Naive B cell (primary cell): ENCODE measurements at regions not wholly inside any gene's neighbourhood (a gene's known extent, or its start where the extent isn't known, plus 50 kb on each side); places are given as distances from the start of the nearest gene placed in this dataset.

Source experiments
- ATAC-seq, 2 donors: fragments of 150-1000 bp; cut with Tn5 transposase; 2 replicates each; pipeline ENCODE4 v1.10.0; 2021; ENCODE audit warnings: low read depth in 2 of 2, mild to moderate bottlenecking in 2 of 2, moderate library complexity in 2 of 2
- DNase-seq: peaks from one replicate; pipeline ENCODE4 v3.0.0; 2022
- H3K27ac Mint-ChIP-seq, 6 donors: one replicate each; pipeline ENCODE4 v1.8.0; 2020 to 2022; ENCODE audit warnings: mild to moderate bottlenecking in 6 of 6, mixed read lengths in 6 of 6, moderate library complexity in 5 of 6, inconsistent platforms in 2 of 6
- H3K27me3 Mint-ChIP-seq, 3 donors: one replicate each; pipeline ENCODE4 v1.8.0; 2021 to 2022; ENCODE audit warnings: mixed read lengths in 3 of 3, mild to moderate bottlenecking in 1 of 3
- H3K36me3 Mint-ChIP-seq, 2 donors: one replicate each; pipeline ENCODE4 v1.8.0; 2020 to 2022; ENCODE audit warnings: mixed read lengths in 2 of 2, inconsistent platforms in 1 of 2, mild to moderate bottlenecking in 1 of 2
- H3K4me1 Mint-ChIP-seq, 3 donors: one replicate each; pipeline ENCODE4 v1.8.0; 2020 to 2022; ENCODE audit warnings: mixed read lengths in 3 of 3, inconsistent platforms in 1 of 3, mild to moderate bottlenecking in 1 of 3, moderate library complexity in 1 of 3
- H3K4me3 Mint-ChIP-seq, 8 donors: one replicate each; pipeline ENCODE4 v1.8.0; 2020 to 2022; ENCODE audit warnings: mild to moderate bottlenecking in 8 of 8, mixed read lengths in 8 of 8, moderate library complexity in 8 of 8, inconsistent platforms in 2 of 8
- H3K9me3 Mint-ChIP-seq, 7 donors: one replicate each; pipeline ENCODE4 v1.8.0; 2020 to 2022; ENCODE audit warnings: mixed read lengths in 7 of 7, mild to moderate bottlenecking in 5 of 7, inconsistent platforms in 2 of 7, moderate library complexity in 1 of 7

DNA sequence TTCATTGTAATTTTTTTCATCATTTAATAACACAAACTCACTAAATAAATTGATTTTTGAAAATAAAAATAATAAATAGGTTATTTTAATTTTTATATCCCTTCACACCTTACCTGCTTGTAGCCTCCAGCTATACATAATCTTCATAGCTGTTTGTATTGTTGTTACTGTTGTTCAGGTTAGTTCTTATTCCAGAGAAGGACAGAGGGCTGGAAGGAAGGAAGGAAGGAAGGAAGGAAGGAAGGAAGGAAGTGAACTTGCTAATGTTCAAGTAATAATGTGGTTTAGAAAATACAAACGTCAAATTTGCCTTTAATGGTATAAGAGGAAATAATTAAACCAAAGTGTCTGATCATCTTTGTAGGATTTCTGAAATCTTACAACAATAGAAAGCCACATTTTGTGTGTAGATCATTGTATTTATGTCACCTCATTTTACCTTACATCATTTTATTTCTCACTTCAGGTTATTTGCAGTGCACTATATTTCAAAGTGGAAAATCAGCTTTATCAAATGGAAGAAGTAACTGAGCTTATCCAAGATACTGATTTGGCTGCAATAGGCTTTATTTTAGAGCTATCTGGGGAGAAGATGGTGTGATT is 660.0 kb upstream of the CCDC54 start:
- H3K4me3 Mint-ChIP-seq = no peak overlapping the region
- H3K4me1 Mint-ChIP-seq = no peaks in the 10 kb centered on the region
- no peak for ATAC-seq
- DNase-seq = no peak
- no peaks in the 10 kb centered on the region for H3K27me3 Mint-ChIP-seq
- H3K9me3 Mint-ChIP-seq = peaks cover 0 to 5% (median 0%) of the 10 kb centered on the region in 7 donors
- no peaks in the 10 kb centered on the region for H3K36me3 Mint-ChIP-seq
- peak overlapping the region in 1 of 6 donors; percentile 75 for H3K27ac Mint-ChIP-seq

DNA sequence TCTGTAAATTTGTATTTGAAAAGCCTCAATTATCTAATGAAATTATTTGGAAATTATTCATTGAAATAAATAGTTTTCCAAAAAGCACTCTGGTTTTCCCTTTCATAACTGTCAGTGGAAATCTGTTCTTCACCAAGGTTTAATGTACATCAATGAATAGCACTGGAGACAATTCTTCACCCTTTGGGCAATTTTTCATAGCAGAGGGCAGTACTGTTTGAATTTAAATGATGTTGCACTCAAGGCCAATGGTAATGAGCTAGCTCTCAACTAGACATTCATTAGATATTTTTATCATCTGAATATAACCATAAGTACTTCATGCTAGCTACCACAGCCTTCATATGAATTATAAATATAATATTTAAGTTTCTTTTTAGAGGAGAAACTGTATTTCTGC is 658.2 kb upstream of the CCDC54 start:
- no peak for DNase-seq
- Mint-ChIP-seq H3K27me3 (peaks cover 0 to 3% (median 0%) of the 10 kb centered on the region in 3 donors), H3K27ac (no peak overlapping the region), H3K36me3 (no peaks in the 10 kb centered on the region), H3K4me1 (no peaks in the 10 kb centered on the region), H3K9me3 (peaks cover 0 to 4% (median 1%) of the 10 kb centered on the region in 7 donors), H3K4me3 (no peak overlapping the region)
- ATAC-seq = no peak

DNA sequence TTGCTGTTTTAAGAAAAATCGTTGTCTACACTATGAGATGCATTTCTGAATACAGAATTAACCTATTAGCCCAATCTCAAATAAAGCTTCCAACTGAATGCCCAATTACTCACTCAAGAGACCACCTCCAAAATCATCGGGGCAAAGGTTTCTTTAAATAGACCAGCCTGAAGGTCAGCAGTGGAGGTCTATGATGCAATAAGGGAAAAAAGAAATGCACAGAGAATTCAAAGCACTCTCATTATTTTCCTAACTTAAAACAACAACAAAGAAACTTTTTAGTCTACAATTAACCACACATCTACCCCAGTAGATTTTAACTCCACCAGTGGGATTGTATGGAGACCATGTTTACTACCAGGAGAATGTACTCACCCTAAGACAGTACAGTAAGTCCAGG is 657.7 kb upstream of the CCDC54 start:
- ATAC-seq (no peak), DNase-seq (no peak)
- peaks cover 0 to 4% (median 2%) of the 10 kb centered on the region in 7 donors for H3K9me3 Mint-ChIP-seq
- no peaks in the 10 kb centered on the region for H3K4me1 Mint-ChIP-seq
- no peaks in the 10 kb centered on the region for H3K36me3 Mint-ChIP-seq
- H3K27ac Mint-ChIP-seq = no peak overlapping the region
- no peak overlapping the region for H3K4me3 Mint-ChIP-seq
- peaks cover 0 to 7% (median 0%) of the 10 kb centered on the region in 3 donors for H3K27me3 Mint-ChIP-seq

DNA sequence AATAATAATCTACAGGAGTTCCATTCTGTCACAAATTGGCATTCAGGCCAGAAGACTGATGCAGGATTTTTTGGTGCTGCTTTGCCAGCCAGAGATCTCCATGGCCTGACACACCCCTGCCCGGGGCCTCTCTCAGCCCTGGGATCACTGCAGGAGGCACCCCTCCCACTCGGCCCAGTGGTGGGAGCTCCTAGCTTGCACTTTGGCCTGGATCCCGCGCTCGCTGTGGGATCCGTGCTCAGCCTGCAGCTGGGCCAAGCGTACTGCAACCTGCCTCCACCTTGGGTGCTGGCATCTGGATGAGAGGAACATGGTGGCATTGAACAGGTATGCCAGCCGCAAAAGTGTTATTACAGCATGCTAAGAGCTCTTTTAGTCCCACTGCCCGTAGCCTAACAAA is 656.7 kb upstream of the CCDC54 start:
- H3K36me3 Mint-ChIP-seq = no peaks in the 10 kb centered on the region
- H3K4me1 Mint-ChIP-seq = no peaks in the 10 kb centered on the region
- no peak overlapping the region for H3K27ac Mint-ChIP-seq
- DNase-seq (no peak), ATAC-seq (no peak)
- peaks cover 0 to 7% (median 0%) of the 10 kb centered on the region in 3 donors for H3K27me3 Mint-ChIP-seq
- H3K9me3 Mint-ChIP-seq = peaks cover 0 to 4% (median 0%) of the 10 kb centered on the region in 7 donors
- no peak overlapping the region for H3K4me3 Mint-ChIP-seq

DNA sequence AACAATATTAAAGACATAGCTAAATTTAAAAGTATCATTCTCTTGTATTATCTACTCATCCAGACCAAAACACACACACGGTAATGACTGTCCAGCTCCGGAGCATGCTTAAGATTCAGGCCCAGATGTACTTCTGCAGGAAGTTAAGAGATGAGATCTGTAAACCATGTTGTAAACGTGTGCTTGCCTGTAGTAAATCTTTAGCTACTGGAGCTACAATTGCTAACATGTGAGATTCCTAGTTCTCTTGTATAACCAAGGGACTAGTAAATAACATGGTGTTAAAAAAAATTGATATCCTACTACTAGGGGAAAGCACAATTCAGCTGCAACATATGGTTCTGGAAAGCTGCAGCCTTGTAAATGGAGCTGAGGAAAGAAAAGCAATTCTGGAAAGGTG is 651.7 kb upstream of the CCDC54 start:
- Mint-ChIP-seq H3K27ac (no peak overlapping the region), H3K4me3 (no peak overlapping the region), H3K4me1 (no peaks in the 10 kb centered on the region), H3K36me3 (no peaks in the 10 kb centered on the region), H3K9me3 (peaks cover 0 to 4% (median 0%) of the 10 kb centered on the region in 7 donors), H3K27me3 (peaks cover 0 to 7% (median 0%) of the 10 kb centered on the region in 3 donors)
- no peak for ATAC-seq
- no peak for DNase-seq

DNA sequence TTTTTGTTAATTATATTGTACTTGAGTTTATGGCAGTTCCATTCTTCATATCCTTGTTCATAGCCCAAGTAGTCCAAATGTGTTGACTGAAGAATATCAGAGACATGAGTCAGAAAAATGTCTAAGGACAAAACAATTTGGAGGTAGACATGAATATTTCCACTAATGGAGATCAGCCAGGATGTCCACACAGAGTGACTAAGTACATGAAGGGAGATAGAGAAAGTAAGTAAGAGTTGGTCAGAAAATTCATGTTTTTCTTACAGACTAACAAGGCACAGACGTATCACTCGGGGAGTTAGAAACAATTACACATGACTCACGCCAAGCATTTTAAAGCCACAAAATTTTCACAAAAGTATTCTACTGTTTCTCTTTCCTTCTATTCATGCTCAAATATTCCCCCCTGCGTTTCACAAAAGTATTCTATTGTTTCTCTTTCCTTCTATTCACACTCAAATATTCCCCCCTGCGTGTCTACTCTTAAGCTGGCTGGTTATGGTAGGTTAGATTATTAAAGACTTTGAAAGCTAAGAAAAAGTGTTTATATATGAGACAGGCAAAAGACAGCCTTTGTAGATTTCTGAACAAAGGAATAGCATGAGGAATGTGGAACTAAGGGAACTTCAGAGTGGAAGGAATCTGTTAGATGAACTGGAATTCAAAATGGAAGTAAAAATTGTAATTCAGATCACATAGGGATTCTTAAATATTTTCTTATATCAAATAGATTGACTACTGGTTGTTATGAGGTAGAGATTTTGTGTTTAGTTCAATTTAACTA is 648.7 kb upstream of the CCDC54 start:
- peaks cover 0 to 4% (median 0%) of the 10 kb centered on the region in 7 donors for H3K9me3 Mint-ChIP-seq
- H3K4me3 Mint-ChIP-seq = no peak overlapping the region
- peak overlapping the region in 1 of 6 donors; percentile 67 for H3K27ac Mint-ChIP-seq
- no peak for ATAC-seq
- no peaks in the 10 kb centered on the region for H3K36me3 Mint-ChIP-seq
- H3K27me3 Mint-ChIP-seq = peaks cover 0 to 7% (median 5%) of the 10 kb centered on the region in 3 donors
- no peaks in the 10 kb centered on the region for H3K4me1 Mint-ChIP-seq
- no peak for DNase-seq

DNA sequence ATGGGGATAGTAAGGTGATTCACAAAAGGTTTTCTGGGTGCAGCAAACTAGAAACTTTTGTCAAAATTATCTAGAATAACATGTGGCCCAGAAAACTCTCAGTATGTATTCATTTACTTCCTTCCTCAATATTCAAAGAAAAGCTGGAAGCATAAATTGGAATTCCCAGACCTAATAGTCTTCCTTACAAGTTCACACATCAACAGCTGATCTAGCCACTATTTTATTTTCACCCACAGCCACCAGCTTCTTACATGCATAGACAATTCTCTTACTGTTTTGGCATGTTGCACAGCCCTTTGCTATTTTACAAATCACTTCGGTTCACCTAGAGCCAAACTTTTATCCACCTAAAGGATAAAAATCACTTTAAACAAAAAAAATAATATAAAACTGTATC is 647.8 kb upstream of the CCDC54 start:
- no peak overlapping the region for H3K27ac Mint-ChIP-seq
- H3K4me3 Mint-ChIP-seq = no peak overlapping the region
- no peaks in the 10 kb centered on the region for H3K4me1 Mint-ChIP-seq
- H3K9me3 Mint-ChIP-seq = no peaks in the 10 kb centered on the region
- peaks cover 0 to 5% (median under 1%) of the 10 kb centered on the region in 3 donors for H3K27me3 Mint-ChIP-seq
- no peak for ATAC-seq
- no peaks in the 10 kb centered on the region for H3K36me3 Mint-ChIP-seq
- no peak for DNase-seq

DNA sequence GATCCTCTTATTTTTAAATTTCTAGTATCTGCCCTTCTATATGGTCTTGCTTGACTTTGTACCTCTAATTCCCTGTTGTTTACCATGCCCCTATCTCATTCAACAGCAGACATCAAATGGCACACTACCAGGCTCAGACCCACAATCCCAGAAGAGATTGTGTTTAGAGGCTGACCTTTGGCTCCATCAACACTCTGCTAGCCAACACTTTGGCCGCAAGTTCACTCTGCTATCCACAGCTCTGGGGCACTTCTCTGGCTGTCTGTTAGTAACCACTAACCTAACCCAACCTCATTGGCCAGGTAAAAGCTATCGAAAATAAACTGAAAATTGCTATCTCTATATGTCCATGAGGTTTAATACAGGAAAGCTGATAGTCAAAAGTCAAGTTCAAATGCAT is 646.0 kb upstream of the CCDC54 start:
- ATAC-seq = no peak
- peaks cover 0 to 5% (median 0%) of the 10 kb centered on the region in 3 donors for H3K27me3 Mint-ChIP-seq
- H3K27ac Mint-ChIP-seq = no peak overlapping the region
- no peaks in the 10 kb centered on the region for H3K9me3 Mint-ChIP-seq
- H3K36me3 Mint-ChIP-seq = no peaks in the 10 kb centered on the region
- no peaks in the 10 kb centered on the region for H3K4me1 Mint-ChIP-seq
- DNase-seq = no peak
- no peak overlapping the region for H3K4me3 Mint-ChIP-seq

DNA sequence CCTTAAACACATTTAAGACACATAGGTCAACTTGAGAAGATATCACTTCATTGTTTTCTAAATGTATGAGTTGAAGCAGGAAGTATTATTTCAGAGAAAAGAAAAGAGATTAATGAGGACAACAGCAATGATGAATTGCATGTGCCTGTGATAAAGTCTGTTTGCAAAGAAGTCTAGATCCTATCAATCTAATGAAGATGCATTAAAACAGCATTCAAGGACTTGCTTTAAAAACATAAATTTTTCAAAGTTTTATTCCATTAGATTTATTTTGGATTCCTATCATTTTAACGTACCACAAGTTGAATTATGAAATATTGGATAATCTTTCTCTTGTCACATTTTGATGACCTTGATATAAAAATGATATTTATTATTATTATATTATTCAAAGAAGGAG is 642.5 kb upstream of the CCDC54 start:
- ATAC-seq (no peak), DNase-seq (no peak)
- Mint-ChIP-seq H3K27ac (no peak overlapping the region), H3K4me3 (no peak overlapping the region), H3K36me3 (no peaks in the 10 kb centered on the region), H3K27me3 (peaks cover 0 to 5% (median 0%) of the 10 kb centered on the region in 3 donors), H3K4me1 (no peaks in the 10 kb centered on the region), H3K9me3 (no peaks in the 10 kb centered on the region)

DNA sequence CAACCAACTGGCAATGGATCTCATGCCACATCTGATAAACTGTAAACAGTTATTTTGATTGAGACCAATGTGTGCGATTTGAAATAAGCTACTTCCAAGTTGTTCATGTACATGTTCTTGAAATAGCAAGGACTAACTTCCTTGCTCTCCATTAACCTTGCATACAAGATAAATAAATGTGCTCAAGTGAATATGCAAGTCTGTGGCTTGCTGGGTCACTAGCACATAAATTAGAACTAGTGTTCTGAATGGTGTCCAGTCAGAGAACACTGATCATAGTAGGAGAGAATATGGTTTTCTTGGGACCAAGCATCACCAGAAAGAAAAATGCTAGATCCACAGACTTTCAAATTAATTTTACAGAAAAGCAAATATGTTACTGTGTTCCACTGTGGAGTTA is 640.0 kb upstream of the CCDC54 start:
- H3K27ac Mint-ChIP-seq = no peak overlapping the region
- no peaks in the 10 kb centered on the region for H3K9me3 Mint-ChIP-seq
- no peaks in the 10 kb centered on the region for H3K36me3 Mint-ChIP-seq
- no peaks in the 10 kb centered on the region for H3K4me1 Mint-ChIP-seq
- no peaks in the 10 kb centered on the region for H3K27me3 Mint-ChIP-seq
- ATAC-seq (no peak), DNase-seq (no peak)
- no peak overlapping the region for H3K4me3 Mint-ChIP-seq

DNA sequence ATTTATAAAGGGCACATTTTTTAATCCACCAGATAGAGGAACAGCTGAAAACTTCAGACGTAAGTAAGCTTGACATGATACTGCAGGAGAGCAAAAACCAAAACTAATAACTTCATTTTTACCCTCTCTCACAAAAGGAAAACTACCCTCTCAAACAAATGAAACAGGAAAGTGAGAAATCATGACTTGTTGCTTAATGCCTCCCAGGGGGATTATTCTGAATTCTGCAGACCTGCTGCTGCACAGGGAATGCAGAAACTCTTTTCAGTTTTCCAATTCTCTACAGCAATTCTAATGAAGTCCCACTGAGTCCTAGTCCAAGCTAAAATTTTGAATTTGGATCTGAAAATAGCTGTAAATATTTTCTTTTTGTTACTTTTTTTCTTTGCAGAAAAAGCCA is 637.1 kb upstream of the CCDC54 start:
- no peaks in the 10 kb centered on the region for H3K9me3 Mint-ChIP-seq
- no peak overlapping the region for H3K27ac Mint-ChIP-seq
- no peaks in the 10 kb centered on the region for H3K36me3 Mint-ChIP-seq
- H3K4me3 Mint-ChIP-seq = no peak overlapping the region
- H3K27me3 Mint-ChIP-seq = no peaks in the 10 kb centered on the region
- DNase-seq (no peak), ATAC-seq (no peak)
- no peaks in the 10 kb centered on the region for H3K4me1 Mint-ChIP-seq

DNA sequence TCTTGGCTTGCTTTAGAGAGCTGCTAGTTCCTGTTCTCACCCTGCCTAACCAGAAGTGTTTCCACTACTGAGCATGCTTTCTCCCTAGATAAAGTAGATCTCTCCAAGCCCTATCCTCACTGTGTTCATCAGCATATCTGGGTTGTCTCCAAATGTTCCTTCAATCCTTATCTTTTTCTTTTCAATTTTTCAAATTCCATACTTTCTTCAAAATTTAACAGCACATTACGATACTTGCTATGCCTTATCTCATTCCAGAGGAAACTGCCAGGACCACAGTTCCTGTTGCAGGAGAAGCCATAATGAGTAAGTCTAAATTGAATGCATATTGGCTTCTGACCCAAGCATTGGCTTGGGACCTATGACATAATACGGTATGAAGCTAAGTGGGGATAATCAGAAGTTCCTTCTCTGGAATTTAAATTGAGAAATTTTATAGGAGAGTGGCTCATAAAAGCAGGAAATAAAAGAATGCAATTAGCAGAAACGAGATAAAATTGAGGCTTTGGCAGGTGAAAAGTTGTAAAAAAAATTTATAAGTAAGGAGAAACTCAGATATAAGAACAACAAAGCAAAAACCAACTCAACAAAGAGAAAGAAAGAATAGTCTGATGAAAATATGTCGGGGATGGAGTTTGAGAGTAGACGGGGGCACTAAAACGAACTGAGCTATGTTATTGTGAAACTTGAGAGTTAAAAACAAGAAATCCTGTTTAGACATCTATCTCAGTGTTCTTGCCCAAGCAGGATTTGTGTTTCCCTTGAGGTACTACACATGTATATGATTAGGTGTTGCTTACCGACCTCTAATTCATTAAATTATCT is 631.7 kb upstream of the CCDC54 start:
- H3K4me3 Mint-ChIP-seq = no peak overlapping the region
- no peak overlapping the region for H3K27ac Mint-ChIP-seq
- H3K4me1 Mint-ChIP-seq = no peaks in the 10 kb centered on the region

DNA sequence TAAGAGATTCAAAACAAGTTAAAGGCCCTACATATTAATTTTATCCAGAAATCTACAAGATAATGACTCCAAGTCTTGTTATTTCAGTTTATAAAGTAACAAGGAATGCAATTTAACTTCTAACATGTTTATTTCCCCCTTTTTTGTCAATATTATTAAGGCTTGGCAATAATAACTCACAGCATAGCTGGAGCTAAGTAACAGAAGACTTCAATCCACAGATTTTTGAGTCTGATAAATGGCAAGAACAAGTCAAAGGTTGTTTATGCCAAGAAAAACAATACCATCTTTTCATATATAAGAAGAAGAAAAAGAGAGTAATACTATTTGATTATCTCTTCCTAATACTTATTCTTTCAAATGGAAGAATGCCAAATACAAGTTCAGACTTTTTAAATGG is 631.0 kb upstream of the CCDC54 start:
- Mint-ChIP-seq H3K36me3 (no peaks in the 10 kb centered on the region), H3K4me3 (no peak overlapping the region), H3K4me1 (no peaks in the 10 kb centered on the region), H3K27ac (no peak overlapping the region), H3K27me3 (peaks cover 0 to 8% (median 0%) of the 10 kb centered on the region in 3 donors), H3K9me3 (no peaks in the 10 kb centered on the region)
- DNase-seq = no peak
- no peak for ATAC-seq

More for the DNA sequence above, 631.7 kb upstream of the CCDC54 start:
- no peaks in the 10 kb centered on the region for H3K9me3 Mint-ChIP-seq
- DNase-seq (no peak), ATAC-seq (no peak)
- H3K36me3 Mint-ChIP-seq = no peaks in the 10 kb centered on the region
- peaks cover 0 to 8% (median 0%) of the 10 kb centered on the region in 3 donors for H3K27me3 Mint-ChIP-seq
